Mesendoderm (in vitro differentiated cells): ENCODE measurements at regions not wholly inside any gene's neighbourhood (a gene's known extent, or its start where the extent isn't known, plus 50 kb on each side); places are given as distances from the start of the nearest gene placed in this dataset.

ENCODE experiments used
- DNase-seq: peaks from one replicate; pipeline ENCODE4 v3.0.0; 2013
- H2AK5ac ChIP-seq: 2 replicates; pipeline ENCODE4 v1.6.1; 2013; ENCODE audit warnings: low read length, inconsistent platforms
- H2BK120ac ChIP-seq: 2 replicates; pipeline ENCODE4 v1.6.1; 2013; ENCODE audit warnings: low read depth, mild to moderate bottlenecking, low read length, moderate library complexity, mixed read lengths
- H2BK15ac ChIP-seq: replicated peaks from 2 replicates; pipeline ENCODE4 v1.6.1; 2013; ENCODE audit warnings: low read depth, mild to moderate bottlenecking, moderate library complexity
- H2BK5ac ChIP-seq: 2 replicates; pipeline ENCODE4 v1.6.1; 2013; ENCODE audit warnings: low read length, inconsistent platforms
- H3K18ac ChIP-seq: 2 replicates; pipeline ENCODE4 v1.6.1; 2013; ENCODE audit warnings: mild to moderate bottlenecking, low read length, mixed read lengths
- H3K23ac ChIP-seq: one replicate; pipeline ENCODE4 v1.6.1; 2013; ENCODE audit warnings: low read length
- H3K27ac ChIP-seq: 2 replicates; pipeline ENCODE4 v1.5.1; 2013; ENCODE audit warnings: low read depth, mild to moderate bottlenecking, inconsistent platforms, low read length, moderate library complexity
- H3K27me3 ChIP-seq: 2 replicates; pipeline ENCODE4 v1.6.1; 2013; ENCODE audit warnings: low read length, control low read depth, mild to moderate bottlenecking, inconsistent platforms; ENCODE audit not compliant: insufficient read depth, poor library complexity
- H3K36me3 ChIP-seq: 2 replicates; pipeline ENCODE4 v1.6.1; 2013; ENCODE audit warnings: low read length, inconsistent platforms; ENCODE audit not compliant: control insufficient read depth, insufficient read depth
- H3K4ac ChIP-seq: one replicate; pipeline ENCODE4 v1.6.1; 2013; ENCODE audit warnings: low read depth, mild to moderate bottlenecking, low read length, moderate library complexity
- H3K4me1 ChIP-seq: 2 replicates; pipeline ENCODE4 v1.6.1; 2013; ENCODE audit warnings: low read depth, low read length, inconsistent platforms; ENCODE audit not compliant: control insufficient read depth
- H3K4me2 ChIP-seq: 2 replicates; pipeline ENCODE4 v1.6.1; 2013; ENCODE audit warnings: low read length
- H3K4me3 ChIP-seq: 2 replicates; pipeline ENCODE4 v1.5.1; 2013; ENCODE audit warnings: mild to moderate bottlenecking, low read length
- H3K56ac ChIP-seq: one replicate; pipeline ENCODE4 v1.6.1; 2013; ENCODE audit warnings: low read length
- H3K79me1 ChIP-seq: 2 replicates; pipeline ENCODE4 v1.6.1; 2013; ENCODE audit warnings: low read length, inconsistent platforms
- H3K79me2 ChIP-seq: 2 replicates; pipeline ENCODE4 v1.6.1; 2013; ENCODE audit warnings: mild to moderate bottlenecking, low read length; ENCODE audit not compliant: control insufficient read depth, insufficient read depth
- H3K9ac ChIP-seq: 2 replicates; pipeline ENCODE4 v1.6.1; 2013; ENCODE audit warnings: low read length, inconsistent platforms
- H4K5ac ChIP-seq: one replicate; pipeline ENCODE4 v1.6.1; 2013; ENCODE audit warnings: low read length
- H4K8ac ChIP-seq: one replicate; pipeline ENCODE4 v1.6.1; 2013; ENCODE audit warnings: low read depth, mild to moderate bottlenecking, control low read depth, low read length, moderate library complexity
- WGBS: extraction: QIAGEN DNeasy Blood & Tissue Kit; methylation state at CpG from one replicate; pipeline ENCODE4 v1.1.7; 2013; ENCODE audit warnings: low lambda C conversion rate, missing lambda C conversion rate; ENCODE audit not compliant: insufficient coverage; ENCODE audit errors: extremely low coverage; 5-methylcytosine and 5-hydroxymethylcytosine counted together

GRCh38 chr16:86002178-86002900 is 103.4 kb downstream of the IRF8 start:
- no peak overlapping the region for H2BK5ac ChIP-seq
- H2AK5ac ChIP-seq, result no peak overlapping the region
- DNase-seq, result no peak
- H3K4me2 ChIP-seq, result no peak overlapping the region
- H3K79me1 ChIP-seq, result no peaks in the 10 kb centered on the region
- H3K9ac ChIP-seq, result no peak overlapping the region
- H3K79me2 ChIP-seq, result no peaks in the 10 kb centered on the region
- no peak overlapping the region for H2BK15ac ChIP-seq
- H3K27me3 ChIP-seq, result no peaks in the 10 kb centered on the region
- no peak overlapping the region for H3K27ac ChIP-seq
- no peak overlapping the region for H3K4ac ChIP-seq
- H4K8ac ChIP-seq, result no peak overlapping the region
- no peak overlapping the region for H3K4me3 ChIP-seq
- H3K56ac ChIP-seq, result no peak overlapping the region
- no peak overlapping the region for H3K23ac ChIP-seq
- no peaks in the 10 kb centered on the region for H3K4me1 ChIP-seq
- H2BK120ac ChIP-seq, result no peak overlapping the region
- no peak overlapping the region for H4K5ac ChIP-seq
- H3K18ac ChIP-seq, result no peak overlapping the region
- no peaks in the 10 kb centered on the region for H3K36me3 ChIP-seq
- no CpG with 5 or more reads among the region's 6 CpGs for WGBS

GRCh38 chr16:86007524-86007923 is 108.6 kb downstream of the IRF8 start:
- 100% methylated on average over 1 of the region's 3 CpGs for WGBS
- H2AK5ac ChIP-seq, result no peak overlapping the region

GRCh38 chr16:86010680-86011141 is 111.7 kb downstream of the IRF8 start:
- no peak overlapping the region for H2BK5ac ChIP-seq
- no peak overlapping the region for H4K8ac ChIP-seq
- DNase-seq, result no peak
- no peak overlapping the region for H3K4me2 ChIP-seq
- no peak overlapping the region for H3K9ac ChIP-seq
- no peak overlapping the region for H4K5ac ChIP-seq
- H2AK5ac ChIP-seq, result no peak overlapping the region
- H3K4me3 ChIP-seq, result no peak overlapping the region
- no peak overlapping the region for H3K56ac ChIP-seq
- H3K4ac ChIP-seq, result no peak overlapping the region
- H2BK15ac ChIP-seq, result no peak overlapping the region
- no peak overlapping the region for H2BK120ac ChIP-seq
- H3K79me1 ChIP-seq, result no peaks in the 10 kb centered on the region
- no peaks in the 10 kb centered on the region for H3K79me2 ChIP-seq
- H3K27ac ChIP-seq, result no peak overlapping the region
- H3K27me3 ChIP-seq, result no peaks in the 10 kb centered on the region
- WGBS, result no CpG with 5 or more reads among the region's 6 CpGs
- no peak overlapping the region for H3K23ac ChIP-seq
- H3K4me1 ChIP-seq, result no peaks in the 10 kb centered on the region
- H3K18ac ChIP-seq, result no peak overlapping the region
- no peaks in the 10 kb centered on the region for H3K36me3 ChIP-seq

More at GRCh38 chr16:86007524-86007923, 108.6 kb downstream of the IRF8 start:
- Histone ChIP-seq H4K8ac (no peak overlapping the region), H2BK15ac (no peak overlapping the region), H4K5ac (no peak overlapping the region), H3K4me2 (no peak overlapping the region), H3K56ac (no peak overlapping the region), H2BK120ac (no peak overlapping the region), H3K9ac (no peak overlapping the region), H3K23ac (no peak overlapping the region), H3K4ac (no peak overlapping the region), H3K36me3 (no peaks in the 10 kb centered on the region), H3K4me3 (no peak overlapping the region), H3K4me1 (no peaks in the 10 kb centered on the region), H3K27ac (no peak overlapping the region), H3K79me2 (no peaks in the 10 kb centered on the region), H2BK5ac (no peak overlapping the region), H3K79me1 (no peaks in the 10 kb centered on the region), H3K27me3 (no peaks in the 10 kb centered on the region), H3K18ac (no peak overlapping the region)
- no peak for DNase-seq

GRCh38 chr16:86011532-86011931 is 112.6 kb downstream of the IRF8 start:
- H2BK5ac ChIP-seq, result no peak overlapping the region
- no peaks in the 10 kb centered on the region for H3K27me3 ChIP-seq
- H3K56ac ChIP-seq, result no peak overlapping the region
- no peaks in the 10 kb centered on the region for H3K36me3 ChIP-seq
- no peak overlapping the region for H2BK120ac ChIP-seq
- no peak overlapping the region for H4K5ac ChIP-seq
- H3K4me2 ChIP-seq, result no peak overlapping the region
- no peaks in the 10 kb centered on the region for H3K4me1 ChIP-seq
- WGBS, result no CpG with 5 or more reads among the region's 5 CpGs
- no peaks in the 10 kb centered on the region for H3K79me1 ChIP-seq
- no peak overlapping the region for H2AK5ac ChIP-seq
- H2BK15ac ChIP-seq, result no peak overlapping the region
- no peak overlapping the region for H3K18ac ChIP-seq
- no peak overlapping the region for H4K8ac ChIP-seq
- no peak overlapping the region for H3K4ac ChIP-seq
- H3K4me3 ChIP-seq, result no peak overlapping the region
- H3K23ac ChIP-seq, result no peak overlapping the region
- H3K27ac ChIP-seq, result no peak overlapping the region
- DNase-seq, result no peak
- H3K79me2 ChIP-seq, result no peaks in the 10 kb centered on the region
- H3K9ac ChIP-seq, result no peak overlapping the region

GRCh38 chr16:86012221-86012620 is 113.3 kb downstream of the IRF8 start:
- DNase-seq, result no peak
- Histone ChIP-seq H3K4me2 (no peak overlapping the region), H3K4me1 (no peaks in the 10 kb centered on the region), H2AK5ac (no peak overlapping the region), H2BK5ac (no peak overlapping the region), H3K27me3 (no peaks in the 10 kb centered on the region), H3K9ac (no peak overlapping the region), H3K18ac (no peak overlapping the region), H3K4me3 (no peak overlapping the region), H3K79me2 (no peaks in the 10 kb centered on the region), H3K27ac (no peak overlapping the region), H3K79me1 (no peaks in the 10 kb centered on the region), H3K23ac (no peak overlapping the region), H3K56ac (no peak overlapping the region), H2BK120ac (no peak overlapping the region), H3K36me3 (no peaks in the 10 kb centered on the region), H4K5ac (no peak overlapping the region), H4K8ac (no peak overlapping the region), H2BK15ac (no peak overlapping the region), H3K4ac (no peak overlapping the region)
- WGBS, result no CpG with 5 or more reads among the region's 5 CpGs

- H3K23ac ChIP-seq, result no peak overlapping the region
- no peak overlapping the region for H2BK5ac ChIP-seq
- H3K18ac ChIP-seq, result no peak overlapping the region
- 100% methylated on average over 1 of the region's 2 CpGs for WGBS
- H4K8ac ChIP-seq, result no peak overlapping the region
- no peak overlapping the region for H3K9ac ChIP-seq
- no peak for DNase-seq
- no peak overlapping the region for H2AK5ac ChIP-seq
- no peaks in the 10 kb centered on the region for H3K79me1 ChIP-seq
- no peak overlapping the region for H3K4ac ChIP-seq
- H3K56ac ChIP-seq, result no peak overlapping the region
- H3K27me3 ChIP-seq, result no peaks in the 10 kb centered on the region
- H4K5ac ChIP-seq, result no peak overlapping the region
- H3K79me2 ChIP-seq, result no peaks in the 10 kb centered on the region
- no peak overlapping the region for H3K4me2 ChIP-seq
- H3K36me3 ChIP-seq, result no peaks in the 10 kb centered on the region
- no peak overlapping the region for H3K27ac ChIP-seq
- no peaks in the 10 kb centered on the region for H3K4me1 ChIP-seq
- H2BK120ac ChIP-seq, result no peak overlapping the region
- H3K4me3 ChIP-seq, result no peak overlapping the region
- H2BK15ac ChIP-seq, result no peak overlapping the region
These were observed 114.9 kb downstream of the IRF8 start for GRCh38 chr16:86013867-86014266.
